Lower leg skin (tissue), 3 donors: ENCODE measurements at regions not wholly inside any gene's neighbourhood (a gene's known extent, or its start where the extent isn't known, plus 50 kb on each side); places are given as distances from the start of the nearest gene placed in this dataset.
"Not testable (repeated sequence)": the region's sequence is repeated elsewhere in the genome, so short reads cannot be mapped to it uniquely, and the experiment has no call there.

Experiments
- DNase-seq, 2 donors: peaks; one replicate each; pipeline ENCODE4 v3.0.0-alpha.2; 2019; ENCODE audit warnings: low spot score in 2 of 2
- H3K4me3 ChIP-seq: fragments of 200-600 bp; sonication (generic); 2 replicates; pipeline ENCODE4 v1.5.1; 2017; ENCODE audit warnings: mild to moderate bottlenecking, low read depth; ENCODE audit not compliant: poor library complexity, severe bottlenecking
- WGBS, 2 donors: methylation state at CpG; one replicate each; pipeline ENCODE4 v1.1.5; 2018; 5-methylcytosine and 5-hydroxymethylcytosine counted together
- intact Hi-C: fragments of 100-400 bp; cut with DNase I; formaldehyde crosslinking; loops from one replicate; pipeline ENCODE4 v1.15.0; 2023; ENCODE audit warnings: low total_unique reads

GRCh38 chr2:91564700-91565099 is 2873.2 kb downstream of the RPIA start:
- DNase-seq, result peak in 1 of 2 donors; percentile 56
- intact Hi-C loops, H3K4me3 ChIP-seq: not testable (repeated sequence)
- 91 to 93% methylated on average over 3 of the region's 3 CpGs for WGBS, 2 donors

- intact Hi-C loops, result not testable (repeated sequence)
- peak in 1 of 2 donors; percentile 80 for DNase-seq
These were observed 2874.4 kb downstream of the RPIA start for GRCh38 chr2:91565689-91566430.

DNA sequence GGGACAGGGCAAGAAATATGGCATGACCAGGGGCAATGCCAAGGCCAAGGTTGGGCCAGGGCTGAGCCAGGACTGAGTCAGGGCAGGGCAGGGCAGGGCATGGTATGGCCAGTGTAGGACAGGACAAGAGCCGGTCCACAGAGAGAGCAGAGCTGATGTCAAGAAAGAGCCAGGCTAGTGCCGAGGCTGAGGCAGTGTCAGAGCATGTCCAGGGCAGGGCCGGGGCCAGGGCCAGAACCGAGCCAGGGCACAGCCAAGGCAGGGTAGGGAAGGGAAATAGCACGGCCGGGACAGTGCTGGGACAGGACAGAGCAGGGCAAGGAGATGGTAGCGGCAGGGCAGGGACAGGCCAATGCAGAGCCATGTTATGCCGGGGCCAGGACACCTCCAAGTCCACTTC is 2875.1 kb downstream of the RPIA start:
- WGBS, 2 donors, result 89% methylated on average over 6 of the region's 8 CpGs
- intact Hi-C loops, H3K4me3 ChIP-seq: not testable (repeated sequence)
- peak in 1 of 2 donors; percentile 73 for DNase-seq

More at GRCh38 chr2:91565689-91566430, 2874.4 kb downstream of the RPIA start:
- not testable (repeated sequence) for H3K4me3 ChIP-seq
- WGBS, 2 donors, result 77 to 79% methylated on average over 4 of the region's 7 CpGs

GRCh38 chr2:91567546-91568335 is 2876.3 kb downstream of the RPIA start:
- DNase-seq, result peak in 1 of 2 donors; percentile 76
- intact Hi-C loops, H3K4me3 ChIP-seq: not testable (repeated sequence)
- WGBS, 2 donors, result 78 to 80% methylated on average over 14 to 15 of the region's 18 CpGs

DNA sequence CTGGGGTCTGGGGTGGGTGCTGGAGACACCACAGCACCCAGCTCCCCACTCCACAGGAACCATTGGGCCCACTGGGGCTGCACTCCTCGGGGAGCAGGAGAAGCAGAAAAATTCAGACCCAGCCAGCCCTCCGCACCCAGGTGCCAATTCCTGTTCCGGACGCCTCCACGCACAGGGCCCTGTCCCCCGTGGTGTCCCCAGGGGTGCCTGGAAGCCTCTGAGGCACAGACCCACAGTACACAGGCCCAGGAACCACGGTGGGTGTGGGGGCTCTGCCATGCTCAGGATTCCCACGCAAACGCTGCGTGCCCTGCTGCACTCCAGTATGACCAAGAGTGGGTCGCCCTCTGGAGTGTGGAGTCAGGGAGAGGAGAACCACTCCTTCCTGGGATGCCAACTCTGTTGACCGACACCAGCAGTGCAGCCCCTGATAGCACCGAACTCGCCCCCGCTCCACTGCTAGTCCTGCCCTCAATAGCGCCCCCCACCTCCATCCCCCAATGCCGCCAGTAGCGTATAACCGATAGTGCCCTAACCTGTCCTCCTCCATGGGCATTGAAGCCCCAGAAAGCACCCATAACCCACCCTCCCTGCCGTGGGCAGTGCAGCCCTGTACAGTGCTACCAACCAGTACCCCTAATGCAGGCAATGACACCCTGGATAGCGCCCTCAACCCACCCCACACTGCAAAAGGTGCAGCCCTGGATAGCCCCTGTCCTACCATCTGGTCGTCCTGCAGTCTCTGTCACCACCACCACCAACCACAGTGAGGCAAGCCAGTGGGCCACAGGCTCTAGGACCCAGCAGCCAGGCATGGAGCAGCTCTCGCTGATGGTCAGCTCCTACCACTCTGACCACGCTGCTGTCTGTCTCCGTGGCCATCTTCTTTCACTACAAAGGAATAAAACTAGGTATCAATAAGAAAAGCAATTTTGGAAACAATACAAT is 2877.2 kb downstream of the RPIA start:
- H3K4me3 ChIP-seq, intact Hi-C loops: not testable (repeated sequence)
- WGBS, 2 donors, result 79 to 82% methylated on average over 12 of the region's 25 CpGs
- peak in 1 of 2 donors; percentile 68 for DNase-seq

DNA sequence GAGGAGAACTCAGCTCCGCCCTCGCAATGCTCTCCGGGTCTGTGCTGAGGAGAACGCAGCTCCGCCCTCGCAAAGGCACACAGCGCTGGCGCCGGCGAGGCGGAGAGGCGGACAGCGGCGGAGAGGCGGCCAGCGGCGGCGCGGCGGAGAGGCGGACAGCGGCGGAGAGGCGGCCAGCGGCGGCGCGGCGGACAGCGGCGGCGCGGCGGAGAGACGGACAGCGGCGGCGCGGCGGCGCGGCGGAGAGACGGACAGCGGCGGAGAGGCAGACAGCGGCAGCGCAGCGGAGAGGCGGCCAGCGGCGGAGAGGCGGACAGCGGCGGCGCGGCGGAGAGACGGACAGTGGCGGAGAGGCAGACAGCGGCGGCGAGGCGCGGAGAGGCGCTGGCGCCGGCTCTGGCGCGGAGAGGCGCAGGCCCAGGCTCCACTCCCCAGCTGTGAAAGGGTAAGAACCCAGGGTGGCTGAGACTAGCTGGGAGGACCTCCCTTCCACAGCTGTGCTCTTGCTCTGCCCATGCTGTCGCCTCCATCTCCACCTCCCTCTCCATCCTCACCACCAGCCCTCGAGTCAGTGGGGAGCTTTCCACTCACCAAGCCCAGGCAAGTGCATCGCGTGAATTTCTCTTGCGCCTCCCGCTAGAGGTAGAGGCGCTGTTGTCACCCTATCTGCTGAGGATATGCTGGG is 2879.9 kb downstream of the RPIA start:
- peak in 1 of 2 donors; percentile 12 for DNase-seq
- H3K4me3 ChIP-seq, intact Hi-C loops: not testable (repeated sequence)
- WGBS, 2 donors, result 85 to 89% methylated on average over 78 of the region's 78 CpGs

- DNase-seq, result peak in 1 of 2 donors; percentile 84
- intact Hi-C loops, H3K4me3 ChIP-seq: not testable (repeated sequence)
- 69 to 87% methylated on average over 4 of the region's 4 CpGs for WGBS, 2 donors
These were observed 2881.5 kb downstream of the RPIA start for GRCh38 chr2:91573018-91573417.

DNA sequence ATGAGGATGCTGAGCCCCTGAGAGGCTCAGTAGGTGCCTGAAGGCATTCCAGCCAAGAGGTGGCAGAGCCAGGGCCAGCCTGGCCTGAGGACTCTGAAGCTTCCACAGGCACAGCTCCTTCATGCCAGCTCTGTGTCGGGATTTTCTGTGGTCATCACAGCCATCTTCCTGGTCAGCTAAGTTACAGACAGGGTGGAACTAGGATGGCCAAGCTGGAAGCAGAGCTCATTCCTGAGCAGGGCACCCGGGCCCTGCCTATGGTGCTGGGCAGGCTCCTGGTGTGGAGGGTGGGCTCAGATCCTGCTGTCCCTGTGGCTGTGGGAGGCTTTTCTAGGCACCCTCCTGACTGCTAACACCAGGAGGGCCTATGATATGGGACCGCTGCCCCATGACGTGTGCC is 2882.3 kb downstream of the RPIA start:
- intact Hi-C loops, H3K4me3 ChIP-seq: not testable (repeated sequence)
- DNase-seq, result peak in 1 of 2 donors; percentile 84
- 87 to 94% methylated on average over 1 to 2 of the region's 4 CpGs for WGBS, 2 donors

DNA sequence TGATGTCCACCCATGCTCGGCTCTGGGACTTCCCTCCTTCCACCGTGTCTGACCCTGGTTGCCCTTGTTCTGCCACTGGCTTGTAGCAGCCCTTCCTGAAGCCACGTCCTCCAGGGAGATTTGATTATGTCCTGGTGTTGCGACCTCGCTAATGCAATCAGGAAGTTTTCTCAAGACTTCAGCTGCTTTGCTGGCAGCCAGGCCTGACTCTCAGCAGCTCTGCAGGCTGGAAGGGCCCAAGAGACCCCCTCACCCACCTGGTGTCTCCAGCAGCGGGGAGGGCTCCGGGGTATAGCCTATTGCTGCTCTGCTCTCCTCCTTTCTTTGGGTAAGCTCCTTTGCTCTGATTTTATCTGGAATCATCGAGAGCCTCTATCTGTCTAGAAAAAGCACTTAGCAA is 2882.8 kb downstream of the RPIA start:
- 59 to 69% methylated on average over 5 of the region's 8 CpGs for WGBS, 2 donors

DNA sequence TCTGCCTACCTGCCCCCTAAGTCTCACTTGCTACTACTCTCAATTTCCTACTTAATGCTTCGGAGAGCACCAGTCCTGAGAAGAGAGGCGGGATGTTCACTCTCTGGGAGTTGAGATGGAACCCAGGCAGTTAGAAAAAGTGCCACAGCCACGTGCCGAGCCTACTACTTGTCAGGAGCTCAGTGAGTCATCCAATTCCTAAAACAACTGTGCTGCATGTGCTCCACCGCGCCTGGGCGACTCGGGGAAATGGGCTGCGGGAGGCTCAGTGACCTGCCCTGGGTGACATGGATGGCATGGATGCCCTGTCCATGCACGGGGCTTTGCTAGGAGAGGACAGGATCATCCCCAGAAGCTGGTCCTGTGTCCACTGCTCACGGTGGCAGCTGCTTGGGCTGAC is 2884.2 kb downstream of the RPIA start:
- 75 to 76% methylated on average over 11 of the region's 11 CpGs for WGBS, 2 donors
- DNase-seq, result not testable (repeated sequence)

More for the DNA sequence above, 2882.8 kb downstream of the RPIA start:
- intact Hi-C loops, H3K4me3 ChIP-seq, DNase-seq: not testable (repeated sequence)

GRCh38 chr2:91577406-91577805 is 2885.9 kb downstream of the RPIA start:
- 79 to 83% methylated on average over 6 of the region's 6 CpGs for WGBS, 2 donors
- intact Hi-C loops, H3K4me3 ChIP-seq: not testable (repeated sequence)
- DNase-seq, result peak in 1 of 2 donors; percentile 39

More for the DNA sequence above, 2884.2 kb downstream of the RPIA start:
- intact Hi-C loops, H3K4me3 ChIP-seq: not testable (repeated sequence)

- H3K4me3 ChIP-seq, intact Hi-C loops: not testable (repeated sequence)
- 62 to 69% methylated on average over 3 of the region's 3 CpGs for WGBS, 2 donors
These were observed 2887.2 kb downstream of the RPIA start for GRCh38 chr2:91578678-91579077.

GRCh38 chr2:91579555-91579954 is 2888.1 kb downstream of the RPIA start:
- intact Hi-C loops, DNase-seq: not testable (repeated sequence)
- 70 to 78% methylated on average over 3 of the region's 3 CpGs for WGBS, 2 donors

More at GRCh38 chr2:91578678-91579077, 2887.2 kb downstream of the RPIA start:
- peak in 1 of 2 donors; percentile 78 for DNase-seq

DNA sequence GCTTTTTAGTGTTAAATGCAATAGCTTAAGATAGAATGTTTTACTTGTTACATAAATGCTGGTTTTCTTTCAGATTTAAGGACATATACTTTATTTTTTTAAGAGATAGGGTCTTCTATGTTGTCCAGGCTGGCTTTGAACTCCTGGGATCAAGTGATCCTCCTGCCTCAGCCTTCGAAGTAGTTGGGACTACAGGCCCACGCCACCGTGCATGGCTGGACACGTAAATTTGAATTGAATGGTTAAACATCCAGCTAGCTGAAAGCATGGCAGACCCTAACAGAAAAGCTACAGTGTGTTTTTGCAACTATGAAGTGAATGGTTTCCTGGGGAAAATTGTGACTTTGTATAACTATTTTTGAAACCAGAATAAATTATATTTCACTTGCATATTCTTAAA is 2888.6 kb downstream of the RPIA start:
- intact Hi-C loops, DNase-seq, H3K4me3 ChIP-seq: not testable (repeated sequence)
- 86% methylated on average over 4 of the region's 4 CpGs for WGBS, 2 donors

More at GRCh38 chr2:91579555-91579954, 2888.1 kb downstream of the RPIA start:
- not testable (repeated sequence) for H3K4me3 ChIP-seq
